ENCODE measurements at regions not wholly inside any gene's neighbourhood (a gene's known extent, or its start where the extent isn't known, plus 50 kb on each side); places are given as distances from the start of the nearest gene placed in this dataset.
A peak's percentile ranks its signal among the peaks of the same experiment; 100 is the strongest.

- Mint-ChIP-seq H3K4me3 (no peak overlapping the region), H3K27me3 (peaks cover 24% of the 10 kb centered on the region), H3K36me3 (no peaks in the 10 kb centered on the region), H3K9me3 (peaks cover 4% of the 10 kb centered on the region), H3K4me1 (ENCODE audit: unreplicated experiment) (peaks cover 7% of the 10 kb centered on the region), H3K27ac (no peak overlapping the region)
- no peak for TF ChIP-seq CTCF (conservative IDR thresholded peaks at IDR 0.05)
- DNase-seq (ENCODE audit: extremely low spot score, unreplicated experiment): no peak
Measured at GRCh38 chr7:33661430-33662160, 243.7 kb upstream of the BMPER start.

GRCh38 chr7:33666531-33666930 is 238.8 kb upstream of the BMPER start:
- H3K4me3 Mint-ChIP-seq: no peak overlapping the region
- no peak overlapping the region for H3K27ac Mint-ChIP-seq
- peaks cover 37% of the 10 kb centered on the region for H3K27me3 Mint-ChIP-seq
- no peak for TF ChIP-seq CTCF (conservative IDR thresholded peaks at IDR 0.05)
- H3K4me1 Mint-ChIP-seq (ENCODE audit: unreplicated experiment): peaks cover 19% of the 10 kb centered on the region
- H3K36me3 Mint-ChIP-seq: no peaks in the 10 kb centered on the region
- peaks cover 4% of the 10 kb centered on the region for H3K9me3 Mint-ChIP-seq
- no peak for DNase-seq (ENCODE audit: extremely low spot score, unreplicated experiment)

- Mint-ChIP-seq H3K9me3 (peaks cover 4% of the 10 kb centered on the region), H3K4me3 (no peak overlapping the region), H3K27me3 (peaks cover 41% of the 10 kb centered on the region), H3K4me1 (ENCODE audit: unreplicated experiment) (peaks cover 23% of the 10 kb centered on the region), H3K27ac (no peak overlapping the region), H3K36me3 (no peaks in the 10 kb centered on the region)
- no peak for TF ChIP-seq CTCF (conservative IDR thresholded peaks at IDR 0.05)
- no peak for DNase-seq (ENCODE audit: extremely low spot score, unreplicated experiment)
Measured at GRCh38 chr7:33667196-33667595, 238.1 kb upstream of the BMPER start.

GRCh38 chr7:33669251-33669670 is 236.1 kb upstream of the BMPER start:
- Mint-ChIP-seq H3K36me3 (no peaks in the 10 kb centered on the region), H3K27me3 (peaks cover 40% of the 10 kb centered on the region), H3K4me3 (peak overlapping the region; percentile 24), H3K4me1 (ENCODE audit: unreplicated experiment) (peaks cover 17% of the 10 kb centered on the region), H3K9me3 (peaks cover 4% of the 10 kb centered on the region), H3K27ac (peak overlapping the region; percentile 72)
- TF ChIP-seq CTCF (conservative IDR thresholded peaks at IDR 0.05): no peak
- no peak for DNase-seq (ENCODE audit: extremely low spot score, unreplicated experiment)

- peak overlapping the region; percentile 44 for H3K4me3 Mint-ChIP-seq
- H3K36me3 Mint-ChIP-seq: no peaks in the 10 kb centered on the region
- peaks cover 17% of the 10 kb centered on the region for H3K4me1 Mint-ChIP-seq (ENCODE audit: unreplicated experiment)
- H3K9me3 Mint-ChIP-seq: no peaks in the 10 kb centered on the region
- DNase-seq (ENCODE audit: extremely low spot score, unreplicated experiment): no peak
- TF ChIP-seq CTCF (conservative IDR thresholded peaks at IDR 0.05): no peak
- peaks cover 37% of the 10 kb centered on the region for H3K27me3 Mint-ChIP-seq
- H3K27ac Mint-ChIP-seq: no peak overlapping the region
Measured at GRCh38 chr7:33671531-33672262, 233.6 kb upstream of the BMPER start.
